Mesothelial cell of epicardium (in vitro differentiated cells): ENCODE measurements at regions not wholly inside any gene's neighbourhood (a gene's known extent, or its start where the extent isn't known, plus 50 kb on each side); places are given as distances from the start of the nearest gene placed in this dataset.

Experiments
- DNase-seq, 2 experiments: peaks; one replicate each; pipeline ENCODE4 v3.0.0; 2021; ENCODE audit warnings: low spot score in 2 of 2; ENCODE audit not compliant: unreplicated experiment in 2 of 2
- H3K27ac Mint-ChIP-seq: 2 replicates; pipeline ENCODE4 v1.8.0; 2021; ENCODE audit warnings: mixed read lengths
- H3K27me3 Mint-ChIP-seq: 2 replicates; pipeline ENCODE4 v1.8.0; 2021; ENCODE audit warnings: low read depth, mixed read lengths
- H3K36me3 Mint-ChIP-seq: 2 replicates; pipeline ENCODE4 v1.8.0; 2021; ENCODE audit warnings: mixed read lengths
- H3K4me1 Mint-ChIP-seq: 2 replicates; pipeline ENCODE4 v1.8.0; 2021; ENCODE audit warnings: mixed read lengths
- H3K4me3 Mint-ChIP-seq: 2 replicates; pipeline ENCODE4 v1.8.0; 2021; ENCODE audit warnings: mild to moderate bottlenecking, moderate library complexity, mixed read lengths
- H3K9me3 Mint-ChIP-seq: 2 replicates; pipeline ENCODE4 v1.8.0; 2021; ENCODE audit warnings: mixed read lengths
- TF ChIP-seq, protein P1 (sequence below): fragments of 200-600 bp; sonication (generic); IDR thresholded peaks from one replicate; pipeline ENCODE4 v1.5.0; 2021; ENCODE audit warnings: antibody characterized with exemption; ENCODE audit not compliant: unreplicated experiment

DNA sequence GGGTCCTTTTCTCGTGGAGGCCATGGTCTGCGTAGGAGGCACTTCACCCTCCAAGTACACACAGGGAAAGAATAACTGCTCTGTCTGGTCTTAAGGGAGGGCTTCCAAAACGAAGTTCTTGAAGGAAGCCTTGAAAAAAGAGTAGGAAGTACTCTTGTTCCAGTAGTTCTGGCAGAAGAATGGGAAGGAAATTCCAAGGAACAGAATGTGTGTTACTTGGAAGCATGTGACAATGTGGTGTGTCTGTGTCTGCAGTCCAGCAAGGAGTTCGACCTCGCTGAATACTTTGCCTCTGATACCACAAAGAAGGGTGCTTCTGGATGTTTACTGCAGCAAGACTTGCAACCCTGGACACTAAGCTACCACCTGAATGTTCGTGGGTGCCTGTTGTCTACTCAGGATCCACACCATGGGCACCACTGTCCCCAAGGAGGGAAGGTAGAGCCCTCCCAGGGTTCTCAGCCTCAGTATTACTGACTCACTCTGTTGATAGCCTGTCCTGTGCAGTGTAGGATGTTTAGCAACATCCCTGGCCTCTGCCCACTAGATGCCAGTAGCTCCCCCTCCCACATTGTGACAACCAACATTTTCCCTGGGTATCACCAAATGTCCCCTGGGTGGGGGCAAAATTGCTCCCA lies 471.6 kb upstream of the CDH4 start:
- H3K36me3 Mint-ChIP-seq = no peaks in the 10 kb centered on the region
- H3K27ac Mint-ChIP-seq = no peak overlapping the region
- no peak for DNase-seq
- peaks cover 4% of the 10 kb centered on the region for H3K27me3 Mint-ChIP-seq
- H3K4me1 Mint-ChIP-seq = no peaks in the 10 kb centered on the region
- no peak overlapping the region for H3K4me3 Mint-ChIP-seq
- no peaks in the 10 kb centered on the region for H3K9me3 Mint-ChIP-seq
- TF ChIP-seq, protein P1, sequence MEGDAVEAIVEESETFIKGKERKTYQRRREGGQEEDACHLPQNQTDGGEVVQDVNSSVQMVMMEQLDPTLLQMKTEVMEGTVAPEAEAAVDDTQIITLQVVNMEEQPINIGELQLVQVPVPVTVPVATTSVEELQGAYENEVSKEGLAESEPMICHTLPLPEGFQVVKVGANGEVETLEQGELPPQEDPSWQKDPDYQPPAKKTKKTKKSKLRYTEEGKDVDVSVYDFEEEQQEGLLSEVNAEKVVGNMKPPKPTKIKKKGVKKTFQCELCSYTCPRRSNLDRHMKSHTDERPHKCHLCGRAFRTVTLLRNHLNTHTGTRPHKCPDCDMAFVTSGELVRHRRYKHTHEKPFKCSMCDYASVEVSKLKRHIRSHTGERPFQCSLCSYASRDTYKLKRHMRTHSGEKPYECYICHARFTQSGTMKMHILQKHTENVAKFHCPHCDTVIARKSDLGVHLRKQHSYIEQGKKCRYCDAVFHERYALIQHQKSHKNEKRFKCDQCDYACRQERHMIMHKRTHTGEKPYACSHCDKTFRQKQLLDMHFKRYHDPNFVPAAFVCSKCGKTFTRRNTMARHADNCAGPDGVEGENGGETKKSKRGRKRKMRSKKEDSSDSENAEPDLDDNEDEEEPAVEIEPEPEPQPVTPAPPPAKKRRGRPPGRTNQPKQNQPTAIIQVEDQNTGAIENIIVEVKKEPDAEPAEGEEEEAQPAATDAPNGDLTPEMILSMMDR = no peak

- H3K9me3 Mint-ChIP-seq = no peaks in the 10 kb centered on the region
- DNase-seq = no peak
- TF ChIP-seq, protein P1 = no peak
- no peaks in the 10 kb centered on the region for H3K36me3 Mint-ChIP-seq
- no peak overlapping the region for H3K4me3 Mint-ChIP-seq
- H3K27ac Mint-ChIP-seq = no peak overlapping the region
- no peaks in the 10 kb centered on the region for H3K4me1 Mint-ChIP-seq
- H3K27me3 Mint-ChIP-seq = peaks cover 7% of the 10 kb centered on the region
Measured at GRCh38 chr20:60782959-60783625, 469.0 kb upstream of the CDH4 start.

DNA sequence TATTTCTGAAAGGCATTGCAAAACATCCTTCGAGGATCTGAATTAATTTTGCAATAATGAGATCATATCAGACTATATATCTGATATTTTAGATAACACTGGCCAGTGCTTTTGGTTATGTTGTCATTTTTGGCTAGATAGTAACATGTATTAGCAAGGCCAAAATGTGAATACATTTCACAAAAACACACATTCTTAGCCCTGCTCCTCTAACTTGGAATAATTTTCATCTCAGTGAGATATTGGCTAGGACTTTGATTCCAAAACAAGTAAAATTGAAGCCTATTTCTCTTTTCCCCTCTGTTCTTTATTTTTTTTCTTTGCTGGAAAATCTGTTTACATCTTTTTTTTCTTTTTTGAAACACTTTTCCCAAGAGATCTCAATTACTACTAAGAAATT lies 466.8 kb upstream of the CDH4 start:
- no peaks in the 10 kb centered on the region for H3K4me1 Mint-ChIP-seq
- TF ChIP-seq, protein P1 = no peak
- H3K9me3 Mint-ChIP-seq = no peaks in the 10 kb centered on the region
- H3K36me3 Mint-ChIP-seq = no peaks in the 10 kb centered on the region
- no peak for DNase-seq
- H3K27ac Mint-ChIP-seq = no peak overlapping the region
- H3K27me3 Mint-ChIP-seq = peaks cover 12% of the 10 kb centered on the region
- no peak overlapping the region for H3K4me3 Mint-ChIP-seq

GRCh38 chr20:60785785-60786184 lies 466.3 kb upstream of the CDH4 start:
- DNase-seq = no peak
- Mint-ChIP-seq H3K4me1 (no peaks in the 10 kb centered on the region), H3K27ac (no peak overlapping the region), H3K4me3 (no peak overlapping the region), H3K27me3 (peaks cover 12% of the 10 kb centered on the region), H3K9me3 (no peaks in the 10 kb centered on the region), H3K36me3 (no peaks in the 10 kb centered on the region)
- TF ChIP-seq, protein P1 = no peak

DNA sequence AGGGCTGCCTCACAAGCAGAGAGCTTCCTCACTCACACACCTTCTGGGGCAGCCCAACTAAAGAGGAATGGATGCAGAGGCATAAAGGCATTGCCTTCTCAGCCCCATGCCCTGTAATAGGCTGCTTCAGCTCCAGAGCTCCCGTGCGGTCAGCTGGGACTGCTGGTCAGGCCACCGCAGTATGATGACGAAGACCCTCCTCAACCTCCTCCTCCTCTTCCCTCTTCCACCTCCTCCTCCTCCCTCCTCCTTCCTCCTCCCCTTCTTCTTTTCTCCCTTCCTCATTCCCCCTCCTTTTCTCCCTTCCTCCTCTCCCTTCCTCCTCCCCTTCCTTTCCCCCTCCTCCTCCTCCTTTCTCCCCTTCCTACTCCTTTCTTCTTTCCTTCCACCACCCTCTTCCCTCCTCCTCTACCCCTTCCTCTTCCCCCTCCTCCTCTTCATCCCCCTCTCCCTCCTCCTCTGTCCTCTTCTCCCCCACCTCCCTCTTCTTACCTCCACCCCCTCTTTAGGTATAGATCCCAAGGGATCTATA lies 465.3 kb upstream of the CDH4 start:
- H3K36me3 Mint-ChIP-seq = no peaks in the 10 kb centered on the region
- TF ChIP-seq, protein P1 = no peak
- no peak overlapping the region for H3K4me3 Mint-ChIP-seq
- no peak for DNase-seq
- H3K9me3 Mint-ChIP-seq = no peaks in the 10 kb centered on the region
- H3K27me3 Mint-ChIP-seq = peaks cover 19% of the 10 kb centered on the region
- no peaks in the 10 kb centered on the region for H3K4me1 Mint-ChIP-seq
- no peak overlapping the region for H3K27ac Mint-ChIP-seq
